GM18870 (cell line): ENCODE measurements at regions not wholly inside any gene's neighbourhood (a gene's known extent, or its start where the extent isn't known, plus 50 kb on each side); places are given as distances from the start of the nearest gene placed in this dataset.

Experiments
- ATAC-seq: cut with Tn5 transposase; IDR thresholded peaks from one replicate; pipeline ENCODE4 v1.9.1; 2021; ENCODE audit warnings: moderate library complexity; ENCODE audit not compliant: unreplicated experiment

GRCh38 chr5:58040044-58040443 is 419.8 kb downstream of the PLK2 start:
- no peak for ATAC-seq

DNA sequence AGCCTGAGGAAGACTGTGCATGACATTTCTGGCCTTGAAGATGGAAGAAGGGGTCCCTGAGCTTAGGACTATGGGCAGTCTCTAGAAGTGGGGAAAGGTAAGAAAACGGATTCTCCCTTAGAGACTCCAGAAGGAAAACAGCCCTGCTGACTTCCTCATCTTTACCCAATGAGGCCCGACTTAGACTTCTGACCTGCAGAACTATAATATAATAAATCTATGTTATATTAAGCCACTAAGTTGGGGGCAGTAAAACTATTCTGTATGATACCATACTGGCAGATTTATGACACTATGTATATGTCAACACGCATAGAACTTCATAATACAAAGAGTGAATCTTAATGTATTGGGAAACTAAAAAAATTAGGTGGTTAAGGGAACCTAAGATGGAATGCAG is 422.0 kb downstream of the PLK2 start:
- no peak for ATAC-seq

GRCh38 chr5:58025809-58026208 is 434.1 kb downstream of the PLK2 start:
- no peak for ATAC-seq

DNA sequence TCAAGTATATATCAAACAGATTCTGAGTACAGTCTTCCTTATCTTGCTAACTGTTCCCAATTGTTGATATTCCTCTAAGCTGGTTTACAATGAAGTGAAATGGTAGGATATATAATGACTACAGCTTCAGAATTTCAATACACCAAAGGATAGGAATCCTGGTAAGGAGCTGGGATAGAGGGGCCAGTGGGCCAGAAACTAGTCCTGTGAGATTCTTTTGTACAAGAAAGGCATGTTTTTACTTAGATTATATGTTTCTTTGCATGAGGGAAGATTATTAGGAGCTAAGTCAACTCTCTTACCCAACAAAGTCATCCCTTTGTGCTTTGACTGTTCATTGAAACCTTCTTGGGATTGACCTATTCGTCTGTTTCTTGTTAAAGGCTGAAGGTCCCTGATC is 435.7 kb downstream of the PLK2 start:
- no peak for ATAC-seq

DNA sequence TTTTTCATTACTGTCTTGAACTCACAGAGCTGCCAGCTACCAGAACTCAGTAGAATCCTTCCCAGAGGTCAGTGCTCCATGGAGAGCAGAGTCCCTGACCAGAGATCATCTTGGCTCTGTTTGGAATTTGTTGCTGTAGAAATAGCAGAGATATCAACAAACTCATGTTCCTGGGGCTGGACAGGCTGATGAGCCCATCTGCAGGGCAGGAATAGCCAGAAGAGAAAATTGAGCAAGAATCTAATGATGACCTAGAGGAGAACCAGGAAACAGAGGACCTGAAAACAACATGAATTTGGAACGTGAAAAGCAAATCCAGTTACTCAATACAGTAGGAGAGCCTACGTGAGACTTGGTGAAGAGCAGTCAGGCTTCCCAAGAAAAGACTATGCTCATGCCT is 437.8 kb downstream of the PLK2 start:
- ATAC-seq: no peak

GRCh38 chr5:58021466-58021865 is 438.4 kb downstream of the PLK2 start:
- no peak for ATAC-seq

GRCh38 chr5:58019614-58020013 is 440.3 kb downstream of the PLK2 start:
- ATAC-seq: no peak

DNA sequence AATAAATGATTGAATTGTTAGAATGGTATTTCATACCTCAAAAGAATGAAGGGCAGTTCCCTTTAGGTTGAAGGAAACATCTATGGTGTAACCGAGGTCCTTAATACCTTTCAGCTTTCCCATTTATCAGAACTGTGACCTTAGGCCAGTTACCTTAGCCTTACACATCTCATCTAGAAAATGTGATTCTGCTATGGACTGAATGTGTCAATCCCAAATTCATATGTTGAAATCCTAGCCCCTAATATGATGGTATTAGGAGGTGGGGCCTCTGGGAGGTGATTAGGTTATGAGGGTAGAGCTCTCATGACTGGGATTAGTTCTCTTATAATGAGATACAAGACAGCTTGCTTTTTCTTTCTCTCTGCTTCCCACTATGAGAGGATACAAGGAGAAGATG is 441.9 kb downstream of the PLK2 start:
- no peak for ATAC-seq

DNA sequence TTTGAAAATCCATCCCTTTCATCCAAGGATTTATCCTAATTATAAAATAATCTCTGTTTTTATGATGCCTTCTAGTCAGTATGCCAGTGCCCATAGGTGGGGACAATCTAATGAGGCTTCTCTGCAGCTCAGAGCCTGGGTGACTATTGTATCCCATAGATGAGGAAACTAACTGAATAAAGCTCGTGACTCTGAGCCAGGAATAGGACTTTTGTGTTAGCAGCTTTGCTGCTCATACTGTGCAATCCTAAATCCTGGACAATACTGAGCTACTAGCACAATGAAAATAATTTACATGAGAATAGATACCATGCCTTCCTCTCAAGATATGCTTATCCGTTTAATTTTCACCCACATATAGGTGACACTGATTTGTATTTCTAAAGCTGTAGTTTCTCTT is 443.0 kb downstream of the PLK2 start:
- no peak for ATAC-seq

GRCh38 chr5:58016358-58016757 is 443.5 kb downstream of the PLK2 start:
- no peak for ATAC-seq

GRCh38 chr5:58015175-58015574 is 444.7 kb downstream of the PLK2 start:
- ATAC-seq: no peak

GRCh38 chr5:58013542-58014258 is 446.2 kb downstream of the PLK2 start:
- no peak for ATAC-seq

DNA sequence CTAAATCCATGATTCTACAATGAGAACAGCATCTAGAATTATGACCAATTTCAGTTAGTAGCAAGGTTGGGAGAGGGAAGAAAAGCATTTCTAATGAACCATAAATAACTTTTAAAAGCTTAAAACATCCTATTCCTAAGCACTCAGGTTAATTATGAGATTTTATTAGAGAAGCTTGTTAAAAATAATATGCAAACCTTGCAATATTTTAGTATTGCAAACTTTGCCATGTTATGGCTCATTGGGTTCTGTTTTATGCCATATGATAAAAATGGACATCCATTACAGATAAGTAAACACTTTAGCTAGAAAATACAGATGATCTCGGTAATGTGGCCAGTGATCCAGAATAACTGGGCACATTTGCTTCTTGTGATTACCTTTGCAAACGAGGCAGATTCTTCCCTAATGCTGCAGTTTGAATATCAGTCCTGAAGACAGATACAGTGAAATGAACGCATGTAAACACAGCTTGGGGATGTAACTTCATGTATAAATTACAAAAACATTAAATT is 447.0 kb downstream of the PLK2 start:
- no peak for ATAC-seq

DNA sequence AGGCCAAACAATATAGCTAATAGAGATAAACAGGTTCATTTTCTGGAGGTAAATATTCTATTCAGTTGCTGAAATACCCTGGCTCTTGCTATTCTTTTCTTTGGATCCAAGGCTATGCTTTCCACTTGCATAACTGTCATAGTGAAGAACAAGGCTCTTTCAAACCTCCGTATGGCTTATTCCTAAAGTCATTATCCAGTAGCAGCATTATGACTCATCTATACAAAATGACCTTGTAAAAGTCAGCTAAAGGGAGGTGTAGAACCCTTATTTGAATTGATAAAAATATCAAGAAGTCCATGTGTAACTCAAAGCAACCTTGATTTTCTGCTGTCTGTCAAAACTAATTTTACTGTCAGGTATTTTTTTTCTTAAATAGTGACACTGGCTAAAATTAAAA is 447.8 kb downstream of the PLK2 start:
- no peak for ATAC-seq

GRCh38 chr5:58011301-58011700 is 448.6 kb downstream of the PLK2 start:
- no peak for ATAC-seq

- no peak for ATAC-seq
Measured at GRCh38 chr5:58009754-58010153, 450.1 kb downstream of the PLK2 start.

DNA sequence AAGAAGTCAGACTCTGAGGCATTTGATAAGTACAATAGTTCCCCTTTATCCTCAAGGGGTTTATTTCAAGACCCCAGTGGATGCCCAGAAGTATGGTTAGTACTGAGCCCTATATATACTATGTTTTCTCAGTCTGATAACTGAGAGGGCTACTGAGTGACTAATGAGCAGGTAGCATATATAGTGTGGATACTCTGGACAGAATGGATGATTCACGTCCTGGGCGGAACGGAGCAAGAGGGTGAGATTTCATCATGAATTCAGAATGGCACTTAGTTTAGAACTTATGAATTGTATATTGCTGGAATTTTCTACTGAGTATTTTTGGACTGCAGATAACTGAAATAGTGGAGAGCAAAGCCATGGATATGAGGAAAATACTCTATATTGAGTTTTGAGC is 457.6 kb downstream of the PLK2 start:
- ATAC-seq: no peak

GRCh38 chr5:57993866-57994265 is 466.0 kb downstream of the PLK2 start:
- no peak for ATAC-seq

DNA sequence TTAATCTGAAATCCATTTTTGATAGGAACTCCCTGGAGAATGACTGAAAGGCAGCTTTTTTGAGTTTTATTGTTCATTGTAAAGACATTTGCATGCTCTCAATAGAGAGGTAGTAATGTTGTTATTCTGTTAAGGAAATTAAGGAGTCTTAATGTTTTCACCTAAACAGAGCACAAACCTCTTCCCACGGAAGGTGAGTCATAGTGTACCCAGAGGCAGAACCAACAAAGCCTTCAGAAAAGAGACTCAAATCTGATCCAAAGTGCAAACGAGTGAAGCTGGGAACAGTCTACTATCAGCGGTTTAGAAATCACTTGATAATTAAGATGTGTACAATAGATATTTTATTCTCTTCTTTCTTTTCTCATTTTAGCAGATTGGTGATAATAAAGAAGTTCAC is 470.5 kb downstream of the PLK2 start:
- ATAC-seq: no peak

DNA sequence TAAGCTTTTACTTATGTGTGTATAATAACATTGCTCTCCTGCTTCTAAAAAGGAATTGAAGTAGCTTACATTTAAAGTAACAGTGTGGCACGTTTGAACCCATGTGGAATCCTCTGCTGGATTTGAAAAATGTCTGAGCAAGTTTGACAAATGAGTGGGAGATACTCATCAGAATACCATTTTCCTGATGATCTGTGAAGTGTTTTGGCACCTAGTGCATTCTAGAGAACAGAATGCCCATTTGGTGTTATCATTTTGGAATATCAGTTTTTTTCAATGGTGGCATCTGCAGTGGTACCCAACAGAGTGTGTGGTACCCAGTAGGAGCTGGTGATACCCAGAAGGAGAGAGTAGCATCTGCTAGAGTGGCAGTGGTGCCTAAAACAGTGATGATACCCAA is 471.1 kb downstream of the PLK2 start:
- no peak for ATAC-seq

DNA sequence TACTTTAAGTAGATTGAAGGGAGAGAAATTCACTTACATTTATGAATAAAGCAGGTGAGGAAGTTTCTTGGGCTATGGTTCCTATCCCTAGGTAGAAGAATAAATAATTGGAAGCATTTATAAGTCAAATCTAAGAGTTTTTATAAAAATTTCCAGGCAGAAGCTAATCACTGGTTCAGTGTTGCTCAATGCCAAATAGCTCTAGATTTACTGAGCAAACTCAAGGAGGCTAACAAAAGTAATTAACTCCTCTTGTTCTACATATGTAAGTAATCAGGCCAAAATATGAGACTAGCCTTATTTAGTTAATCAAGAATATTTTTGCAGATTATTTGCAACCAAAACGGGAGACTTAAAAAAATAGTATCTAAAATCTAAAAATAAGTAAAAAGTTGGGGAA is 472.3 kb downstream of the PLK2 start:
- no peak for ATAC-seq

- no peak for ATAC-seq
Measured at GRCh38 chr5:57986761-57987341, 473.0 kb downstream of the PLK2 start.

DNA sequence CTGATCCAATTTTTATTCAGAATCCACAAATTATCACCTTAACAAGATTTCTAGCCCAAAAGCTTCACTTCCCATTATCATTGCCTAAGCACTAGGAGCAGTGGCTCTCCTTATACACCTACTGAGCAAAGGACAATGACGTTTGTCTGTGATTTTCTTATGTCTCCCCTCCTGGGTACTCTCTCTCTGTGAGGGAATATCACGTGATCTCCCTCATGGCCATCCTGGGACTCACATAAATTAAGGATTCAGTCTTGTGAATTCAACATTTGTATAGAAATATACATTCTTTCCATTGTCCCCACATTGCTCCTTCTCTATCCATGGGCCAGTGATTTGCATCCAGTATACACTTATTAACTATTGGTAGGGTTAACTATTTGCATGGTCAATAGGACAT is 476.5 kb downstream of the PLK2 start:
- ATAC-seq: no peak
